Choroid plexus epithelial cell (primary cell): ENCODE measurements at regions not wholly inside any gene's neighbourhood (a gene's known extent, or its start where the extent isn't known, plus 50 kb on each side); places are given as distances from the start of the nearest gene placed in this dataset.
"Not testable (repeated sequence)": the region's sequence is repeated elsewhere in the genome, so short reads cannot be mapped to it uniquely, and the experiment has no call there.

Source experiments
- DNase-seq: peaks from one replicate; pipeline ENCODE4 v3.0.0-alpha.2; 2010; ENCODE audit warnings: low read depth
- H3K4me3 ChIP-seq: 2 replicates; pipeline ENCODE4 v1.5.1; 2011; ENCODE audit warnings: low read depth, mild to moderate bottlenecking, control low read depth, low read length, moderate library complexity
- TF ChIP-seq, protein P1 (sequence below): conservative IDR thresholded peaks from 2 replicates; pipeline ENCODE4 v1.5.1; 2011; ENCODE audit warnings: low read depth, mild to moderate bottlenecking, control low read depth, inconsistent platforms, low read length, moderate library complexity

DNA sequence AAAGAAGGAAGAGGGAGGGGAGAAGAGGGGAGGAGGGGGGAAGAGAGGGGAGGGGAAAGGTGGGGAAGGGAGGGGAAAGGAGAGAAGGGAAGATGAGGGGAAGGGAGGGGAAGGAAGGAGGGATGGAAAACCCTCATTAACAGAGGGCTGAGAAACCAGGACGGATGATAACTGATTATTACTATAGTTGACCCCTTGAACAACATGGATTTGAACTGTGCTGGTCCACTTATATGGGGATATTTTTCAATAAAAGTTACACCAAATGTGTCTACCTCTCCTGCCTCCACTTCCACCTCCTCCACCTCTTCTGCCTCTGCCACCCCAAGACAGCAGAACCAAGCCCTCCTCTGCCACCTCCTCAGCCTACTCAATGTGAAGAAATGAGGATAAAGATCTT is 184.1 kb upstream of the ARID1B start:
- TF ChIP-seq, protein P1, sequence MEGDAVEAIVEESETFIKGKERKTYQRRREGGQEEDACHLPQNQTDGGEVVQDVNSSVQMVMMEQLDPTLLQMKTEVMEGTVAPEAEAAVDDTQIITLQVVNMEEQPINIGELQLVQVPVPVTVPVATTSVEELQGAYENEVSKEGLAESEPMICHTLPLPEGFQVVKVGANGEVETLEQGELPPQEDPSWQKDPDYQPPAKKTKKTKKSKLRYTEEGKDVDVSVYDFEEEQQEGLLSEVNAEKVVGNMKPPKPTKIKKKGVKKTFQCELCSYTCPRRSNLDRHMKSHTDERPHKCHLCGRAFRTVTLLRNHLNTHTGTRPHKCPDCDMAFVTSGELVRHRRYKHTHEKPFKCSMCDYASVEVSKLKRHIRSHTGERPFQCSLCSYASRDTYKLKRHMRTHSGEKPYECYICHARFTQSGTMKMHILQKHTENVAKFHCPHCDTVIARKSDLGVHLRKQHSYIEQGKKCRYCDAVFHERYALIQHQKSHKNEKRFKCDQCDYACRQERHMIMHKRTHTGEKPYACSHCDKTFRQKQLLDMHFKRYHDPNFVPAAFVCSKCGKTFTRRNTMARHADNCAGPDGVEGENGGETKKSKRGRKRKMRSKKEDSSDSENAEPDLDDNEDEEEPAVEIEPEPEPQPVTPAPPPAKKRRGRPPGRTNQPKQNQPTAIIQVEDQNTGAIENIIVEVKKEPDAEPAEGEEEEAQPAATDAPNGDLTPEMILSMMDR = no peak
- DNase-seq = no peak
- H3K4me3 ChIP-seq = no peak overlapping the region

DNA sequence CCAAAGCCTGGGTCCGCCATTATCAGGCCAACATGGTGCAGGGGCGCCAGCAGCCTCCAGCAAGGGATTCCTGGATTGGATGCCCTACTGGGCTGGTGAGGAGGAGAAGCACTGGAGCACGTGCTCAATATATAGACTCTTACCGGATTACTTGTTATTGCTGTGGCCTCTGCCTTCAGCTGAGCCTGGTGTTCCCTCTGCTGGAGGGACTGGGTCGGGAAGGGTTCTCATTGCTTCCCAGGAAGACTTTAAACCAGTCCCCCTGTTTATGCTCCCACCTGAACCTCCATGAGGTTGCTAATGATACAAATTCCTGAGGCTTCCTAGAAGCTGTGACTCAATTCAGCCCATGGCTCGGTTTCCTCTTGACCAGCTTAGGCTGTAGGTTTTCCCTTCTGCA is 186.7 kb upstream of the ARID1B start:
- DNase-seq = no peak
- H3K4me3 ChIP-seq = no peak overlapping the region
- TF ChIP-seq, protein P1 = no peak

DNA sequence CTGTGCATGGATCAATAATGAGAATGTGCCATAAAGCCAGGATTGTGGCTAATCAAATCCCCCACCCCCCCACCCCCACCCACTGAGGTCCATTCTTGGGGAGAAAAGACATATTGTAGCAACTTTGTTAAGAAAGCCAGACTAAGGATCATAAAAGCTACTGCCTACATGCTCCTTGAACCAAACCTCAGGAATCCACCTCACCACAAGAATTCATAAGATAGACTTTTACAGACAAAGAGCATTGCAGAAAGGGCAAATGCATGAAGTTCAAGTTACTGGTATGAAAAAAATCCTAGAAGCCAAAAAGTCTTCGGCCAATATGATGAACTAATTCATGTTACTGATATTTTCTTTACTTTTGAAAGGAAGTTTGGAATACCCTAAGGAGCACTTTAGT is 187.9 kb upstream of the ARID1B start:
- TF ChIP-seq, protein P1 = no peak
- H3K4me3 ChIP-seq = no peak overlapping the region
- peak; percentile 84 for DNase-seq

DNA sequence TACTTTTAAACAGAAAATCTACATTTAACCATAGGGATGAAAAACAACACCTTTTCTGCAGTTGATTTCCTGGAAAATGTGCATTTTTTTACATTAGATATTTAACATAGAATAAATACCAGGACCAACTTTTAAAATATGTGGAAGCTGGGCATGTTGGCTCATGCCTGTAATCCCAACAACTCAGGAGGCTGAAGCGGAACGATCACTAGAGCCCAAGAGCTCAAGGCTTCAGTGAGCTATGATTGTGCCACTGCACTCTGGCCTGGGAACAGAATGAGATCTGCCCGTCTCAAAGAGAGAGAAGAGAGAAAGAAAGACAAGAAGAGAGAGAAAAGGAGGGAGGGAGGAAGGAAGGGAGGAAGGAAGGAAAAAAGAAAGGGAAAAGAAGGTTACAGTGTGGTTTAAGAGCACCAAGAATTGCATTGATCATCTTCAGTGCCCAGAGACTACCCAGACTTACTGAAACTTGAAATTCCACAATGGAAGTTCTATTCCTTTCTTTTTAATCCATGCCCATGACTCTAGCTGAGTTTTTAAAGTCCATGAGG is 189.4 kb upstream of the ARID1B start:
- TF ChIP-seq, protein P1 = no peak
- DNase-seq = no peak

DNA sequence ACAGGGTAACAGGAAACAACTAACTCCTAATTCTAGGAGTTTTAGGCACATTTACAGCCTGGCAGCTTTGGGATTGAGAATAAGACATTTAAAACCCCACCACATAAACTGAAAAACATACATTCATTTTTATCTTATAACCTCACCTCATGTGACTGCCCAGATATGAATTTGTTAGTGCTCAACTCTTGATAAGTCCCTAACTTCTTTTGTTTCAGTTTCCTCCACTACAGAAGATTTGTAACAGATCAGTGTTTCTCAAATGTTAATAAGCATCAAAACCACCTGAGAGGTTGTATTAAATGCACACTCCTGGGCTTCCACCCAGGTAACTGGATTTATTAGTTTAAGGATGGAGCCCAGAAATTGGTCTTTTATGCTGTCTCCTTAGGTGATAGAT is 190.1 kb upstream of the ARID1B start:
- H3K4me3 ChIP-seq = no peak overlapping the region
- TF ChIP-seq, protein P1 = no peak
- no peak for DNase-seq

More for the DNA sequence above, 189.4 kb upstream of the ARID1B start:
- H3K4me3 ChIP-seq = no peak overlapping the region

DNA sequence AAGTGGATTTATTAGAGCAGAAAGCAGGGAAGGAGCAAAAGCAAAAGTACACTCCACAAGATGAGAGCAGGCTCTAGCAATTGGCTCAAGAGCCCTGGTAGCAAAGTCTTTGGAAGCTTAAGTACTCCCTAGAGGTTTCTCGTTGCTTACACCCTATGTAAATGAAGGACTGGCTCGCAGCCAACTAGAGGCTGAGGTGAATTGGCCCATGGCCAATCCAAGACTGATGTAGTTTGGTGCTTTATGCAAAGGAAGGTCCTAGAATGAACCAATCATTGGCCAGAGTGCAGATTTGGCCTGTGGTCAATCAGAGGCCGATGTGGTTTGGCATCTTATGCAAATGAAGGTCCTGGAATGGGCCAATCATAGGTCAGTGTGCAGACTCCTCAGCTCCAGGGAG is 191.3 kb upstream of the ARID1B start:
- peak; percentile 15 for DNase-seq
- TF ChIP-seq, protein P1 = no peak
- H3K4me3 ChIP-seq = no peak overlapping the region

DNA sequence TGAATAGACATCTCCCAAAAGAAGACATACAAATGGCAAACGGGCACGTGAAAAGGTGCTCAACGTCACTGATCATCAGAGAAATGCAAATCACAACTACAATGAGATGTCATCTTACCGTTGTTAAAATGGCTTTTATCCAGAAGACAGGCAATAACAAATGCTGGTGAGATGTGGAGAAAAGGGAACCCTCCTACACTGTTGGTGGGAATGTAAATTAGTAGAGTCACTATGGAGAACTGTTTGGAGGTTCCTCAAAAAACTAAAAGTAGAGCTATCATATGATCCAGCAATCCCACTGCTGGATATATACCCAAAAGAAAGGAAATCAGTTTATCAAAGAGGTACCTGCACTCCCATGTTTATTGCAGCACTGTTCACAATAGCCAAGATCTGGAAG is 193.1 kb upstream of the ARID1B start:
- not testable (repeated sequence) for DNase-seq, H3K4me3 ChIP-seq
